Motor neuron (in vitro differentiated cells): ENCODE measurements at regions not wholly inside any gene's neighbourhood (a gene's known extent, or its start where the extent isn't known, plus 50 kb on each side); places are given as distances from the start of the nearest gene placed in this dataset.

ENCODE experiments used
- ATAC-seq, 8 experiments: fragments of 200-7000 bp; cut with Tn5 transposase; replicated peaks in 6 of 8; 2 replicates each; pipeline ENCODE4 v1.8.0; 2021; ENCODE audit warnings: mild to moderate bottlenecking in 8 of 8, moderate library complexity in 8 of 8
- H3K27ac ChIP-seq, 2 donors: fragments of 250-450 bp; sonication (Bioruptor Pico); 2 replicates each; pipeline ENCODE4 v1.9.0; 2021; ENCODE audit warnings: antibody characterized with exemption in 2 of 2, mild to moderate bottlenecking in 2 of 2, moderate library complexity in 1 of 2
- H3K4me1 ChIP-seq, 2 donors: fragments of 250-450 bp; sonication (Bioruptor Pico); replicated peaks in 1 of 2; 2 replicates each; pipeline ENCODE4 v1.6.1; 2021; ENCODE audit warnings: antibody characterized with exemption in 2 of 2, mild to moderate bottlenecking in 2 of 2, moderate library complexity in 1 of 2
- H3K4me3 ChIP-seq, 5 donors: fragments of 250-450 bp; sonication (Bioruptor Pico); 2 replicates each; pipeline ENCODE4 v1.9.0; 2021; ENCODE audit warnings: antibody characterized with exemption in 5 of 5, mild to moderate bottlenecking in 5 of 5, moderate library complexity in 4 of 5
- WGBS, 10 experiments: fragments of 450-650 bp; shearing (Covaris generic); methylation state at CpG; one replicate each; pipeline ENCODE4 v1.0.0; 2022; 5-methylcytosine and 5-hydroxymethylcytosine counted together
- in situ Hi-C, 9 experiments: fragments of 400-800 bp; cut with MboI; loops; one replicate each; pipeline ENCODE4 v1.15.0; 2021; ENCODE audit warnings: low sequenced_read_pairs in 9 of 9, low pct_unique_long_range_greater_than_20kb in 2 of 9; ENCODE audit not compliant: unreplicated experiment in 9 of 9

DNA sequence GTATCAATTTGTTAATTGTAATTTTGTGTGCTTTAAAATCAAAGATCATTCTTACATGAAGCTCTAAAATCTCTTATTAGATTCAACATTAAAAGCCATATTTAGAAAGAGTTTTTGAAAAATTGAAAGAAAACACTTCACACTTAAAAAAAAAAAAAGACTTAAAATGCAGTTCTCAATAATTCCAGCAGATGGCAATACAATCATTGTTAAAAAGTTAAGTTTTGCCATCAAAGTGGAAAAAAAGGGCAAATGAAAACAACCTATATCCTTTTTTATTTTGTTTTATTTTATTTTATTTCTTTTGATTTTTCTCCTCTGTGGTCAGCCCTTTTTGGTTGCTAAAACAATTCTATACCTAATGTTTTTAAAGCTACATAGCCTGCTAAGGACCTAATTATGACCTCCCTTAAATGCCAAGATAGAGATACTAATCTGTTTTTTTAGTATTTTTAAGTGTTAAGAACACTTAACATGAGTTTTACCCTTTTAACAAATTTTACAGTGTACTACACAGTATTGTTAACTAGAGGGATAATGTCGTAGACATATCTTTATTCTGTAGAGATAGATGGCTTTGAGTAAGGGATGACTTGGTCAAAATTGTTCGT, 154.2 kb upstream of the DAB2 start:
- 7 to 100% (median 93%) methylated on average over 1 to 2 of the region's 2 CpGs for WGBS, 10 experiments
- no peak for ATAC-seq
- Histone ChIP-seq H3K27ac (no peak overlapping the region), H3K4me1 (no peaks in the 10 kb centered on the region), H3K4me3 (no peak overlapping the region)
- in situ Hi-C loops = loop anchor here in 7 of 9 experiments (25.0 kb wide), 5 partner anchors 358 to 1308 kb away; partner anchors contain the start of gene PTGER4 (in 2 of the 7)

DNA sequence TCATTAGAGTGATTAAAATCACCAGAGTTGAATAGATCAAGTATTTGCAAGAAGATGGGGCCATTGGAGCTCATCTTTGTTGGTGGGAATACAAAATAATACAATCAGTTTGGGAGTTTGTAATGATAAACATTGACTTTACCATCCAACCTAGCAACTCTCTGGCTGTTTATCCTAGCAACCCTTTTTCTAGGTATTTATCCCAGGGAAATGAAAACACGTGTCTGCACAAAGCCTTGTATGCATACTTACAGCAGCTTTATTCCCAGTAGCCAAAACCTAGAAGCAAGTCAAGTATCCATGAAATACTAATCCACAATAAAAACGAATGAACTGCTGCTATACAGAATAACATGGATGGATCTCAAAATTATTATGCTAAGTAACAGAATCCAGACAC, 152.7 kb upstream of the DAB2 start:
- in situ Hi-C loops = loop anchor here in 7 of 9 experiments (25.0 kb wide), 5 partner anchors 360 to 1310 kb away; partner anchors contain the start of gene PTGER4 (in 2 of the 7)
- peak in 1 of 8 experiments; percentile 63 for ATAC-seq
- Histone ChIP-seq H3K27ac (no peak overlapping the region), H3K4me3 (no peak overlapping the region), H3K4me1 (no peaks in the 10 kb centered on the region)
- WGBS, 10 experiments = 0 to 51% (median 36%) methylated on average over 1 to 2 of the region's 2 CpGs; no CpG with 5 or more reads in 1 of the 10 experiments

DNA sequence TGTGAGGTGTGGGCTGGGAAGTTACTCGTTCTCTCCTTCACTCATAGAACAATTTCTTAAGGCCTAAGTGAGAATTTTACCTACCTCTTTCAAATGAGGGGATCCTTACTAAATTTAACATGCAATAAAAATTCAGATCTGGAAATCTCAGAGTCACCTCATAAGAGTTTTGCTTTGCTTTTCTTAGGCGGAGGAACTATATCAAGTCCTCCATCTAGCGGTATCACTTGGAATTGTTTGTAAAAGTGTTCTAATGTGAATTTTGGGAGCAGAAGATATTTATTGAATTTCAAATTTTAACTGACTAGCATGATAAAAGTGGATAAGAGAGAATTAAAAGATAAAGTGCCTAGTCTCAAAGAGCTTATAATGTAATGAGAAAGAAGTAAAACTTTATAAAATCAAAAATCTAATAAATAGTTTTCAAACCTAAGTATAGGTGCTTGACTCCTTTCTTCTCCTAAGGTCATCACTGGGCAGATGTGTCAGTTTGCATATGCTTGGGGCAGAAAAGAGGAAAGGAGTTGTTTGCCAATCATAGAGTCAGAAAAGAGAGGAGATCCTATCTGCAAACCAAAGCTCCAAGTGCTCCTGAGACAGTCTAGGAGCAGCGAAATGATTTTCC, 145.7 kb upstream of the DAB2 start:
- WGBS, 10 experiments = 0 to 51% (median 33%) methylated on average over 1 to 4 of the region's 4 CpGs
- H3K4me1 ChIP-seq = no peaks in the 10 kb centered on the region
- ATAC-seq = peak in 3 of 8 experiments; percentile 37 to 42 (median 38)
- in situ Hi-C loops = loop anchor here in 3 of 9 experiments (25.0 kb wide), 2 partner anchors 183 to 358 kb away; partner anchors contain the start of gene FYB1 (in 3 of the 3)
- no peak overlapping the region for H3K4me3 ChIP-seq
- no peak overlapping the region for H3K27ac ChIP-seq

DNA sequence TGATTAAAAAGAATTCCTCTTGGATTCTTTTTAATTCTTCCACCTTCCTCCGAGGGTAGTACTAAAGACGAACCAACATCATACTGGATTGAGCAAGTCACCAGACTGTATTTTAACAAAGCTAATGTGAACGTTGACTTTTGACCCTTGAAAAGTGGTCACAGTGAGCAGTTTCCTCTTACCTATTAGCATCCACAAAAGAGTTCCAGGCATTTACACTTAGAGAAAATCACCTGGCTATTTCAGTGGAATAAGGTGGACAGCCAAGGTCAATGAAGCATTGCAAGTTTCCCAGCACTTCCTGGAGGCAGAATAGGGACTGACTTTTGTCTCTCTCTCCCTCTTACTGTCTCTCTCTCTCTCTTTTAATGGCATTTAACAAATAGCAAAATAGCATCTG, 145.1 kb upstream of the DAB2 start:
- H3K27ac ChIP-seq = no peak overlapping the region
- in situ Hi-C loops = loop anchor here in 3 of 9 experiments (25.0 kb wide), 2 partner anchors 183 to 358 kb away; partner anchors contain the start of gene FYB1 (in 3 of the 3)
- H3K4me3 ChIP-seq = no peak overlapping the region
- H3K4me1 ChIP-seq = no peaks in the 10 kb centered on the region
- ATAC-seq = no peak
- 11 to 93% (median 54%) methylated on average over 2 to 3 of the region's 3 CpGs; no CpG with 5 or more reads in 1 of the 10 experiments for WGBS, 10 experiments

DNA sequence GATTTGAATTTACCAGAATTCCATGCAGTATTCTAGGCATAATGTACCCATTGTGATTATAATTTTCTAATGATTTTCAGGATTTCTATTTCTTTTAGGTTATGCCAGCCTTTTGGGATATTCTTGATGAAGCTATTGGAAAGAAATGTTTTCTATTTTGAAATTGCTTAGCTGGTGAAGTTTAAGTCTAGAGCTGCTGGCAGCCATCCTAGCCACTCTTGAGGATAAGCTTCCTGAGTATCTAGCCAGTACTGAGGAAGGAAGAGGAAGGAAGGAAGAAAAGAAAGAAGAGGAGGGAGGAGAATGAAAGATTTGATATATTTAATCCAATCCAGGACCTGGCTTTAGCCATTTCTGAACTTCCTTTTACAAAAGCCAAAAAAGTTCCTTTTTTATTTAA, 142.1 kb upstream of the DAB2 start:
- in situ Hi-C loops = loop anchor here in 3 of 9 experiments (25.0 kb wide), 2 partner anchors 180 to 355 kb away; partner anchors contain the start of gene FYB1 (in 3 of the 3)
- ATAC-seq = no peak

DNA sequence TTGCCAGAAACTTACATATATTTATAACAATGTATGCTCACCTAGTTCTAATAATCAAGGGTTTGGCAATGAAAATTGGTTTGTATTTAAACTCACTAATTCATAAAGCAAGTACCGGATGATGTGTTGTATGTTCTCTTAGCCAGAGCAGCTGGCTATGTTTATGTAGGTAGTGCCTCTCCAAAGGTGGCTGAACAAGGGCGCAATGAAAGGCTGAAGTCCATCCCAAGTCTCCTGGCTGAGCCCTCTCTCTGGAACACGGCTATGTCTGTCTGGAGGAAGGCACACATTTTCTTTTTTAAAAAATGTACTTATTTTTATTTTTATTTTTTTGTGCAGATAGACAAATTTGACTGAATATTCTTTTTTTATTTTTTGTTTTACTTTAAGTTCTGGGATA, 141.2 kb upstream of the DAB2 start:
- no peak overlapping the region for H3K4me3 ChIP-seq
- in situ Hi-C loops = loop anchor here in 3 of 9 experiments (25.0 kb wide), 2 partner anchors 179 to 354 kb away; partner anchors contain the start of gene FYB1 (in 3 of the 3)
- H3K27ac ChIP-seq = no peak overlapping the region
- 57 to 100% (median 80%) methylated on average over 1 to 3 of the region's 3 CpGs for WGBS, 10 experiments
- no peaks in the 10 kb centered on the region for H3K4me1 ChIP-seq
- ATAC-seq = no peak

More for the DNA sequence above, 142.1 kb upstream of the DAB2 start:
- Histone ChIP-seq H3K27ac (no peak overlapping the region), H3K4me3 (no peak overlapping the region), H3K4me1 (no peaks in the 10 kb centered on the region)

DNA sequence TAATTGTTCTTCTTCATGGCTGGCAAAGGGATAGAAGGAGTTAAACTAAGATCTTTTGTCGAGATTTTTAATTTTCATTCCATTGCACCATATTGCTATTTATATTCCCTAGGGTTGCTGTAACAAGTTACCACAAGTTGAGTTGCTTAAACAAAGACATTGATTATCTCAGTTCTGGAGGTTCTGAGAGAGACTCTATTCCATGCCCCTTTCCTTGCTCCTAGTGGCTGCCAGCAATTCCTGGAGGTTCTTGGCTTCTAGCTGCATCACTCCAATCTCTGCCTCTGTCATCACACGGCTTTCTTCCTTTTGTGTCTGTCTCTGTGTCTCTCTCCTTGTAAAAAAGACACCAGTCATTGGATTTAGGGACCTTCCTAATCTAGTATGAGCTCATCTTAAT, 136.6 kb upstream of the DAB2 start:
- 10 to 100% (median 75%) methylated on average over 1 to 2 of the region's 2 CpGs; no CpG with 5 or more reads in 1 of the 10 experiments for WGBS, 10 experiments
- Histone ChIP-seq H3K27ac (no peak overlapping the region), H3K4me3 (no peak overlapping the region), H3K4me1 (no peaks in the 10 kb centered on the region)
- in situ Hi-C loops = loop anchor here in 3 of 9 experiments (25.0 kb wide), 2 partner anchors 174 to 349 kb away; partner anchors contain the start of gene FYB1 (in 3 of the 3)
- ATAC-seq = no peak

DNA sequence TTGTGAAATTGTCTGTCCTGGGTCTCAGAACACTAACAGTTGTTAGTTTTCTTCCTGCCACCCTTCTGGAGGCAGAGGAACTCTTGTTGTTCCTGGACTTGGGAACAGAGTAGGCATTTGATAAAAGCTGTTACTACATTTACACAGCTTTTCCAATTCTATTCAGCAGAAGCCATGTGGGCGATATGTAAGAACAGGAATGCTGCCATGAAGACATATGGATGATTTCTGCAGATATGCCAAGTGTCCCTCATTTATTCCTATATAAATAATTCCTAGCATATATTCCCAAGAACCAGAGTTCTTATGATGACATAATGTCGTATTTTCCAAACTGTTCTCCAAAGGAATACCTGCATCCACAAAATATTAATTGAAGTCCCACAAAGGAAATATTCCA, 135.9 kb upstream of the DAB2 start:
- H3K4me3 ChIP-seq = no peak overlapping the region
- H3K27ac ChIP-seq = no peak overlapping the region
- in situ Hi-C loops = loop anchor here in 3 of 9 experiments (25.0 kb wide), 2 partner anchors 173 to 348 kb away; partner anchors contain the start of gene FYB1 (in 3 of the 3)
- 59 to 100% (median 86%) methylated on average over 1 to 2 of the region's 2 CpGs; no CpG with 5 or more reads in 1 of the 10 experiments for WGBS, 10 experiments
- no peak for ATAC-seq
- no peaks in the 10 kb centered on the region for H3K4me1 ChIP-seq

DNA sequence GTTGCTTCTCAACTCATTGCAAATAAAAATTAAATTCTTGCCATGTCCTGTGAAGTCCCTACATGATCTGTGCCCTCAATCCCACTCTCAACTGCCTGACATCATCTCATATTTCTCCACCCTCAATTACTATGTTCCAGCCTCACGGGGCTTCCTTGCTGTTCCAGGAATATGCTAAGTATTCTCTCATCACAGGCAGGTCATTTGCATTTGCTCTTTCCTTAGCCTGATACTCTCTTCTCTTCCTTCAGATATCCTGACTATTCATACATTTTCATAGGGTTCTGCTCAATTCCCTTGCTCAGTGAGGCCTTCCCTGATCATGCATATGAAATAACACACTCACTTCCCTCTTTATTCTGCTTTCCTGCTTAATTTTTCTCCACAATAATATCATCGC, 135.1 kb upstream of the DAB2 start:
- Histone ChIP-seq H3K27ac (no peak overlapping the region), H3K4me3 (no peak overlapping the region), H3K4me1 (no peaks in the 10 kb centered on the region)
- 50 to 100% (median 73%) methylated on average over 1 to 2 of the region's 2 CpGs; no CpG with 5 or more reads in 2 of the 10 experiments for WGBS, 10 experiments
- peak in 3 of 8 experiments; percentile 88 to 99 (median 99) for ATAC-seq
- in situ Hi-C loops = loop anchor here in 6 of 9 experiments (10.0 to 25.0 kb wide), 5 partner anchors 173 to 348 kb away; partner anchors contain the start of gene FYB1 (in 4 of the 6)

DNA sequence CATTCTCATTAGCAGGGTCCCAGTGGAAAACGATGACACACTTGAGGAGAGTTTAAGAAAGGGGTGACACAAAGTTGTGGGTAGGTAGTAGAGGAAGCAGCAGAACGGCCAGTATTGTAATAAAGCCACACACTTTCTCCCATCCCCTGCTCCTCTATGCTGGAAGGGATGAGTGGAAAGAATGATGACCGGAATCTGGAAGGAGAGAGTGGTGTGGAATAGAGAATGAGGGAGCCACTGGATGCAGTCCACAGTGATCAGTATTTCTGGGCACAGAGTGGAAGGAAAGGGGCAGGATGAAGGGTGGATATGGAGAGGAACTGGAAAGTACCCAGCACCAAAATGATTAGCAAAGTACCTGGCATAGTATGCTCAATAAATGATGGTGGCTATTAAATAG, 133.8 kb upstream of the DAB2 start:
- 23 to 86% (median 53%) methylated on average over 1 to 3 of the region's 3 CpGs; no CpG with 5 or more reads in 1 of the 10 experiments for WGBS, 10 experiments
- ATAC-seq = no peak
- no peak overlapping the region for H3K27ac ChIP-seq
- in situ Hi-C loops = loop anchor here in 6 of 9 experiments (10.0 to 25.0 kb wide), 5 partner anchors 171 to 346 kb away; partner anchors contain the start of gene FYB1 (in 4 of the 6)
- no peak overlapping the region for H3K4me3 ChIP-seq
- no peaks in the 10 kb centered on the region for H3K4me1 ChIP-seq

DNA sequence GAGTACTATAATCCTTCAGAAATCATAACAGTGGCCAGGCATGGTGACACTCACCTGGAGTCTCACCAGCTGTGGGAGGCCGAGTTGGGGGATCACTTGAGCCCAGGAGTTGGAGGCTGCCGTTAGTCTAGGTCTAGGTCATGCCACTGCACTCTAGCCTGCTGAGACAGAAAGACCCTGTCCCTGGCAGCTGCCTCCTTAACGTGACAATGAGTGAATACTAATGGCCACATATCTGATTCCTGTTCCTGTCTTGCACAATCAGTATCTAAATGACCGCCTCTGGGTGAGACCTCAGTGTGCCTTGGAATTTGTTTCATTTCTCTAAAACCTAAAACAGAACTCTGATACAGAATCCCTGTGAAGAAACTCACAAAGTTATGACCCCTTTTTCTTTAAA, 131.0 kb upstream of the DAB2 start:
- ATAC-seq = no peak
- in situ Hi-C loops = loop anchor here in 6 of 9 experiments (10.0 to 25.0 kb wide), 5 partner anchors 168 to 343 kb away; partner anchors contain the start of gene FYB1 (in 4 of the 6)
- no peak overlapping the region for H3K27ac ChIP-seq
- 10 to 85% (median 63%) methylated on average over 1 to 4 of the region's 4 CpGs; no CpG with 5 or more reads in 5 of the 10 experiments for WGBS, 10 experiments
- H3K4me1 ChIP-seq = no peaks in the 10 kb centered on the region
- no peak overlapping the region for H3K4me3 ChIP-seq

DNA sequence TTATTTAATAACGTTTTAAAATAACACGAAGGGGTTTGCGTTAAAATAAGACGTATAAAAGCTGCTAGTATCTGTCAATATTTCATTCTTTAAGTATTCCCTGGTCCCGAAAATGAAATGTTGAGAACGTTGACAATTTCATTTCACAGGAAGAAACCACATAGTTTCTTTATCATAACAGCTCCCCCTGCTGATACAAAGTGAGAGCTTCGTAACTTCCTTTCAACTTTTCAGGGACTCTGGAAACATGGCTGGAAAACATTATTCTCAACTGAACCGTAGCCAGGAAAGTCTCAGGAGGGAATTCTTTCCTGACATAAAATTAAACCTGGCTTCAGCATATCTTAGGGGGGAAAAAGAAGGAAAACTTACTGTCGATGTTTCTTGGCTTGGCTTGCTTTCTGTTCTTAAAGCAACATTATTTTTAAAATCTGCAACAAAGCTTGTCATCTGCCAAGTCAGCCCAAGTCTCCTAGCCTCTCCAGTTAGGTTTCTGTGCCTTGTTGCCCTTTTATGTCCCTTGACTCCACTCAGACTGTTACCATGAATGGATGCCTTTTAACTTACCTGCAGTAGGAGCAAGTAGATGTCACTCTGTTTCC, 122.9 kb upstream of the DAB2 start:
- peak in 4 of 8 experiments; percentile 37 to 80 (median 62) for ATAC-seq
- in situ Hi-C loops = loop anchor here in 3 of 9 experiments (10.0 to 25.0 kb wide), 2 partner anchors 160 to 173 kb away; no protein-coding TSS in a partner anchor
- 0 to 24% (median 4%) methylated on average over 4 to 9 of the region's 9 CpGs for WGBS, 10 experiments
- Histone ChIP-seq H3K4me1 (no peaks in the 10 kb centered on the region), H3K27ac (no peak overlapping the region), H3K4me3 (no peak overlapping the region)
